Right hindlimb (tissue), 1 donor: ENCODE measurements at regions not wholly inside any gene's neighbourhood (a gene's known extent, or its start where the extent isn't known, plus 50 kb on each side); places are given as distances from the start of the nearest gene placed in this dataset.
A peak's percentile ranks its signal among the peaks of the same experiment; 100 is the strongest.
"Not testable (repeated sequence)": the region's sequence is repeated elsewhere in the genome, so short reads cannot be mapped to it uniquely, and the experiment has no call there.

ENCODE experiments used
- DNase-seq: peaks from one replicate; pipeline ENCODE4 v3.0.0-alpha.2; 2018

- peak; percentile 51 for DNase-seq
Measured at GRCh38 chr12:58425481-58426392, 484.4 kb downstream of the ATP23 start.

- not testable (repeated sequence) for DNase-seq
Measured at GRCh38 chr12:58426437-58426836, 485.1 kb downstream of the ATP23 start.

GRCh38 chr12:58433959-58434358, 486.3 kb downstream of the LRIG3 start:
- DNase-seq = no peak

- no peak for DNase-seq
Measured at GRCh38 chr12:58434726-58435125, 485.6 kb downstream of the LRIG3 start.

- no peak for DNase-seq
Measured at GRCh38 chr12:58435647-58436046, 484.7 kb downstream of the LRIG3 start.

GRCh38 chr12:58441483-58441882, 478.8 kb downstream of the LRIG3 start:
- no peak for DNase-seq

- DNase-seq = no peak
Measured at GRCh38 chr12:58443273-58443980, 476.9 kb downstream of the LRIG3 start.

- DNase-seq = no peak
Measured at GRCh38 chr12:58443981-58444371, 476.3 kb downstream of the LRIG3 start.

GRCh38 chr12:58450868-58451482, 469.3 kb downstream of the LRIG3 start:
- no peak for DNase-seq

- DNase-seq = no peak
Measured at GRCh38 chr12:58452546-58452945, 467.8 kb downstream of the LRIG3 start.

GRCh38 chr12:58453306-58453705, 467.0 kb downstream of the LRIG3 start:
- DNase-seq = no peak

- no peak for DNase-seq
Measured at GRCh38 chr12:58455136-58455535, 465.2 kb downstream of the LRIG3 start.

- DNase-seq = no peak
Measured at GRCh38 chr12:58458102-58458501, 462.2 kb downstream of the LRIG3 start.

- no peak for DNase-seq
Measured at GRCh38 chr12:58459191-58459590, 461.1 kb downstream of the LRIG3 start.

GRCh38 chr12:58463051-58463450, 457.3 kb downstream of the LRIG3 start:
- DNase-seq = no peak

- no peak for DNase-seq
Measured at GRCh38 chr12:58465418-58465817, 454.9 kb downstream of the LRIG3 start.

- no peak for DNase-seq
Measured at GRCh38 chr12:58470266-58471010, 449.9 kb downstream of the LRIG3 start.

- DNase-seq = peak; percentile 41
Measured at GRCh38 chr12:58479401-58479800, 440.9 kb downstream of the LRIG3 start.

- DNase-seq = no peak
Measured at GRCh38 chr12:58481811-58482210, 438.5 kb downstream of the LRIG3 start.

GRCh38 chr12:58487255-58487654, 433.0 kb downstream of the LRIG3 start:
- no peak for DNase-seq

GRCh38 chr12:58487678-58488161, 432.6 kb downstream of the LRIG3 start:
- no peak for DNase-seq

GRCh38 chr12:58489394-58489793, 430.9 kb downstream of the LRIG3 start:
- no peak for DNase-seq

GRCh38 chr12:58491306-58491705, 429.0 kb downstream of the LRIG3 start:
- DNase-seq = no peak
